Fibroblast of lung (primary cell): ENCODE measurements at regions not wholly inside any gene's neighbourhood (a gene's known extent, or its start where the extent isn't known, plus 50 kb on each side); places are given as distances from the start of the nearest gene placed in this dataset.

Source experiments
- DNase-seq, 2 donors: peaks; one replicate each; pipeline versions ENCODE4 v3.0.0 to v3.0.0-alpha.2; 2010; ENCODE audit warnings: low read depth in 2 of 2
- H2AFZ ChIP-seq: 2 replicates; pipeline ENCODE4 v1.5.1; 2012; ENCODE audit warnings: low read length, control low read depth, inconsistent platforms
- H3K27ac ChIP-seq: 2 replicates; pipeline ENCODE4 v1.5.1; 2011; ENCODE audit warnings: low read length, control low read depth; ENCODE audit not compliant: insufficient read depth
- H3K27me3 ChIP-seq: 2 replicates; pipeline ENCODE4 v1.5.1; 2011; ENCODE audit warnings: mild to moderate bottlenecking, low read length; ENCODE audit not compliant: control insufficient read depth, insufficient read depth
- H3K36me3 ChIP-seq: 2 replicates; pipeline ENCODE4 v1.5.1; 2011; ENCODE audit warnings: low read length; ENCODE audit not compliant: control insufficient read depth, insufficient read depth
- H3K4me1 ChIP-seq: 2 replicates; pipeline ENCODE4 v1.5.1; 2011; ENCODE audit warnings: low read length; ENCODE audit not compliant: control insufficient read depth, insufficient read depth; ENCODE audit errors: extremely low read depth
- H3K4me2 ChIP-seq: 2 replicates; pipeline ENCODE4 v1.5.1; 2011; ENCODE audit warnings: low read length, control low read depth; ENCODE audit not compliant: insufficient read depth; ENCODE audit errors: extremely low read depth
- H3K4me3 ChIP-seq, 4 experiments: fragments of 200-600 bp in 1 of 4; sonication (generic) in 1 of 4; replicated peaks in 1 of 4; 2 replicates each; pipeline ENCODE4 v1.5.1; 2011 to 2016; ENCODE audit warnings: low read length in 4 of 4, low read depth in 3 of 4, mild to moderate bottlenecking in 3 of 4, control low read depth in 2 of 4, inconsistent platforms in 1 of 4, mixed read lengths in 1 of 4; ENCODE audit not compliant: insufficient read depth in 1 of 4; ENCODE audit errors: control extremely low read depth in 1 of 4
- H3K79me2 ChIP-seq: 2 replicates; pipeline ENCODE4 v1.5.1; 2012; ENCODE audit warnings: mild to moderate bottlenecking, low read length, inconsistent platforms; ENCODE audit not compliant: control insufficient read depth, insufficient read depth
- H3K9ac ChIP-seq: 2 replicates; pipeline ENCODE4 v1.5.1; 2011; ENCODE audit warnings: mild to moderate bottlenecking, low read length, control low read depth; ENCODE audit not compliant: insufficient read depth
- H3K9me3 ChIP-seq: 2 replicates; pipeline ENCODE4 v1.5.1; 2012; ENCODE audit warnings: low read depth, low read length; ENCODE audit not compliant: control insufficient read depth, insufficient read depth
- H4K20me1 ChIP-seq: 2 replicates; pipeline ENCODE4 v1.5.1; 2011; ENCODE audit warnings: low read length; ENCODE audit not compliant: control insufficient read depth, insufficient read depth; ENCODE audit errors: extremely low read depth
- CTCF ChIP-seq, 2 donors: IDR thresholded peaks in 1 of 2; conservative IDR thresholded peaks in 1 of 2; 1 replicate in 1 of 2; 2 replicates in 1 of 2; pipeline ENCODE4 v1.5.1; 2011 to 2012; ENCODE audit warnings: low read length in 2 of 2, control low read depth in 1 of 2, inconsistent platforms in 1 of 2, low read depth in 1 of 2, mild to moderate bottlenecking in 1 of 2
- EZH2 ChIP-seq: IDR thresholded peaks from 2 replicates; pipeline ENCODE4 v1.5.1; 2012; ENCODE audit warnings: low read length, control low read depth, mild to moderate bottlenecking; ENCODE audit errors: missing control alignments

- TF ChIP-seq EZH2 (no peak), CTCF (conservative IDR thresholded peaks at IDR 0.05 in 1 of 2, IDR thresholded peaks at IDR 0.05 in 1 of 2; ENCODE audit: low read depth in 1 of 2, low read length in 2 of 2) (no peak)
- peaks cover 11% of the 10 kb centered on the region for H3K27me3 ChIP-seq
- no peaks in the 10 kb centered on the region for H3K36me3 ChIP-seq
Measured at GRCh38 chr18:22043837-22044236, 125.6 kb upstream of the GATA6 start.

GRCh38 chr18:22044474-22045220, 124.7 kb upstream of the GATA6 start:
- DNase-seq, result no peak
- Histone ChIP-seq H3K9me3 (no peaks in the 10 kb centered on the region), H3K27me3 (peaks cover 11% of the 10 kb centered on the region), H2AFZ (no peak overlapping the region), H3K36me3 (no peaks in the 10 kb centered on the region), H3K4me1 (no peaks in the 10 kb centered on the region), H3K4me2 (no peak overlapping the region), H3K79me2 (no peaks in the 10 kb centered on the region), H3K27ac (no peak overlapping the region), H4K20me1 (no peaks in the 10 kb centered on the region), H3K4me3 (no peak overlapping the region), H3K9ac (no peak overlapping the region)
- TF ChIP-seq CTCF (conservative IDR thresholded peaks at IDR 0.05 in 1 of 2, IDR thresholded peaks at IDR 0.05 in 1 of 2; ENCODE audit: low read depth in 1 of 2, low read length in 2 of 2) (no peak), EZH2 (no peak)

More at GRCh38 chr18:22043837-22044236, 125.6 kb upstream of the GATA6 start:
- H3K4me3 ChIP-seq, result no peak overlapping the region
- no peak for DNase-seq
- no peak overlapping the region for H3K9ac ChIP-seq
- no peak overlapping the region for H3K4me2 ChIP-seq
- no peak overlapping the region for H3K27ac ChIP-seq
- no peaks in the 10 kb centered on the region for H4K20me1 ChIP-seq
- no peak overlapping the region for H2AFZ ChIP-seq
- H3K79me2 ChIP-seq, result no peaks in the 10 kb centered on the region
- no peaks in the 10 kb centered on the region for H3K9me3 ChIP-seq
- H3K4me1 ChIP-seq, result no peaks in the 10 kb centered on the region

GRCh38 chr18:22045221-22045918, 124.0 kb upstream of the GATA6 start:
- no peak for TF ChIP-seq EZH2
- TF ChIP-seq CTCF (conservative IDR thresholded peaks at IDR 0.05 in 1 of 2, IDR thresholded peaks at IDR 0.05 in 1 of 2; ENCODE audit: low read depth in 1 of 2, low read length in 2 of 2), result no peak
- H3K4me1 ChIP-seq, result no peaks in the 10 kb centered on the region
- H3K4me3 ChIP-seq, result no peak overlapping the region
- H3K27me3 ChIP-seq, result peaks cover 11% of the 10 kb centered on the region
- H2AFZ ChIP-seq, result no peak overlapping the region
- no peaks in the 10 kb centered on the region for H4K20me1 ChIP-seq
- no peaks in the 10 kb centered on the region for H3K9me3 ChIP-seq
- H3K36me3 ChIP-seq, result no peaks in the 10 kb centered on the region
- H3K4me2 ChIP-seq, result no peak overlapping the region
- no peak for DNase-seq
- H3K79me2 ChIP-seq, result no peaks in the 10 kb centered on the region
- no peak overlapping the region for H3K9ac ChIP-seq
- no peak overlapping the region for H3K27ac ChIP-seq
